Activated CD8-positive, alpha-beta T cell treated with anti-CD3 and anti-CD28 coated beads for 36 hours (primary cell): ENCODE measurements at regions not wholly inside any gene's neighbourhood (a gene's known extent, or its start where the extent isn't known, plus 50 kb on each side); places are given as distances from the start of the nearest gene placed in this dataset.
"Not testable (repeated sequence)": the region's sequence is repeated elsewhere in the genome, so short reads cannot be mapped to it uniquely, and the experiment has no call there.

Experiments
- ATAC-seq: fragments of 200-7000 bp; cut with Tn5 transposase; one replicate; pipeline ENCODE4 v1.10.0; 2021; ENCODE audit warnings: mild to moderate bottlenecking, moderate library complexity
- CTCF ChIA-PET: fragments of 350-600 bp; sonication (Branson Sonifier 250); formaldehyde crosslinking; loops from one replicate; lab custom pipeline; 2021; ENCODE audit warnings: antibody characterized with exemption; lab: Charles Lee
- POLR2A ChIA-PET: fragments of 350-600 bp; sonication (Branson Sonifier 250); formaldehyde crosslinking; loops from one replicate; lab custom pipeline; 2021; ENCODE audit warnings: antibody characterized with exemption; lab: Charles Lee
- DNase-seq: peaks from one replicate; pipeline ENCODE4 v3.0.0-alpha.2; 2020
- H3K27ac Mint-ChIP-seq: one replicate; pipeline ENCODE4 v1.8.0; 2021; ENCODE audit warnings: mild to moderate bottlenecking, mixed read lengths
- H3K27me3 Mint-ChIP-seq: one replicate; pipeline ENCODE4 v1.8.0; 2021; ENCODE audit warnings: mixed read lengths
- H3K36me3 Mint-ChIP-seq: one replicate; pipeline ENCODE4 v1.8.0; 2021; ENCODE audit warnings: low read depth, mixed read lengths
- H3K4me1 Mint-ChIP-seq: one replicate; pipeline ENCODE4 v1.8.0; 2021; ENCODE audit warnings: low read depth, mixed read lengths
- H3K4me3 Mint-ChIP-seq: one replicate; pipeline ENCODE4 v1.8.0; 2021; ENCODE audit warnings: mild to moderate bottlenecking, moderate library complexity, mixed read lengths
- H3K9me3 Mint-ChIP-seq: one replicate; pipeline ENCODE4 v1.8.0; 2021; ENCODE audit warnings: mixed read lengths
- intact Hi-C: fragments of 100-400 bp; cut with micrococcal nuclease; formaldehyde crosslinking; loops from one replicate; pipeline ENCODE4 v1.10.0; 2022
- TF ChIP-seq, protein P1 (sequence below): fragments of 200-600 bp; IDR thresholded peaks from one replicate; pipeline ENCODE4 v1.8.0; 2022; ENCODE audit warnings: antibody characterized with exemption, mild to moderate bottlenecking

GRCh38 chr1:233461847-233462246 is 134.3 kb downstream of the MAP3K21 start:
- CTCF ChIA-PET = no interaction called here
- no peaks in the 10 kb centered on the region for H3K9me3 Mint-ChIP-seq

GRCh38 chr1:233463333-233463732 is 135.8 kb downstream of the MAP3K21 start:
- H3K27me3 Mint-ChIP-seq = peaks cover 2% of the 10 kb centered on the region
- TF ChIP-seq, protein P1, sequence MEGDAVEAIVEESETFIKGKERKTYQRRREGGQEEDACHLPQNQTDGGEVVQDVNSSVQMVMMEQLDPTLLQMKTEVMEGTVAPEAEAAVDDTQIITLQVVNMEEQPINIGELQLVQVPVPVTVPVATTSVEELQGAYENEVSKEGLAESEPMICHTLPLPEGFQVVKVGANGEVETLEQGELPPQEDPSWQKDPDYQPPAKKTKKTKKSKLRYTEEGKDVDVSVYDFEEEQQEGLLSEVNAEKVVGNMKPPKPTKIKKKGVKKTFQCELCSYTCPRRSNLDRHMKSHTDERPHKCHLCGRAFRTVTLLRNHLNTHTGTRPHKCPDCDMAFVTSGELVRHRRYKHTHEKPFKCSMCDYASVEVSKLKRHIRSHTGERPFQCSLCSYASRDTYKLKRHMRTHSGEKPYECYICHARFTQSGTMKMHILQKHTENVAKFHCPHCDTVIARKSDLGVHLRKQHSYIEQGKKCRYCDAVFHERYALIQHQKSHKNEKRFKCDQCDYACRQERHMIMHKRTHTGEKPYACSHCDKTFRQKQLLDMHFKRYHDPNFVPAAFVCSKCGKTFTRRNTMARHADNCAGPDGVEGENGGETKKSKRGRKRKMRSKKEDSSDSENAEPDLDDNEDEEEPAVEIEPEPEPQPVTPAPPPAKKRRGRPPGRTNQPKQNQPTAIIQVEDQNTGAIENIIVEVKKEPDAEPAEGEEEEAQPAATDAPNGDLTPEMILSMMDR = no peak
- ChIA-PET POLR2A (no interaction called here), CTCF (interaction anchor here (1.4 kb wide), 1 partner anchor 22 kb away, joined by 3 read pairs; no protein-coding TSS in a partner anchor)
- ATAC-seq = no peak
- H3K36me3 Mint-ChIP-seq = no peaks in the 10 kb centered on the region
- H3K9me3 Mint-ChIP-seq = no peaks in the 10 kb centered on the region
- DNase-seq = no peak
- H3K4me3 Mint-ChIP-seq = no peak overlapping the region
- H3K4me1 Mint-ChIP-seq = no peaks in the 10 kb centered on the region
- intact Hi-C loops = no loop called here
- no peak overlapping the region for H3K27ac Mint-ChIP-seq

More at GRCh38 chr1:233461847-233462246, 134.3 kb downstream of the MAP3K21 start:
- intact Hi-C loops = no loop called here
- Mint-ChIP-seq H3K4me1 (no peaks in the 10 kb centered on the region), H3K4me3 (no peak overlapping the region), H3K27me3 (peaks cover 2% of the 10 kb centered on the region), H3K27ac (no peak overlapping the region), H3K36me3 (no peaks in the 10 kb centered on the region)
- ATAC-seq (no peak), DNase-seq (no peak)
- POLR2A ChIA-PET = no interaction called here
- TF ChIP-seq, protein P1 = no peak

GRCh38 chr1:233465745-233466343 is 138.3 kb downstream of the MAP3K21 start:
- H3K27me3 Mint-ChIP-seq = no peaks in the 10 kb centered on the region
- ChIA-PET CTCF (no interaction called here), POLR2A (no interaction called here)
- DNase-seq (no peak), ATAC-seq (no peak)
- intact Hi-C loops = no loop called here
- no peaks in the 10 kb centered on the region for H3K4me1 Mint-ChIP-seq
- TF ChIP-seq, protein P1 = no peak
- no peak overlapping the region for H3K4me3 Mint-ChIP-seq
- H3K36me3 Mint-ChIP-seq = no peaks in the 10 kb centered on the region
- H3K27ac Mint-ChIP-seq = no peak overlapping the region
- H3K9me3 Mint-ChIP-seq = no peaks in the 10 kb centered on the region

DNA sequence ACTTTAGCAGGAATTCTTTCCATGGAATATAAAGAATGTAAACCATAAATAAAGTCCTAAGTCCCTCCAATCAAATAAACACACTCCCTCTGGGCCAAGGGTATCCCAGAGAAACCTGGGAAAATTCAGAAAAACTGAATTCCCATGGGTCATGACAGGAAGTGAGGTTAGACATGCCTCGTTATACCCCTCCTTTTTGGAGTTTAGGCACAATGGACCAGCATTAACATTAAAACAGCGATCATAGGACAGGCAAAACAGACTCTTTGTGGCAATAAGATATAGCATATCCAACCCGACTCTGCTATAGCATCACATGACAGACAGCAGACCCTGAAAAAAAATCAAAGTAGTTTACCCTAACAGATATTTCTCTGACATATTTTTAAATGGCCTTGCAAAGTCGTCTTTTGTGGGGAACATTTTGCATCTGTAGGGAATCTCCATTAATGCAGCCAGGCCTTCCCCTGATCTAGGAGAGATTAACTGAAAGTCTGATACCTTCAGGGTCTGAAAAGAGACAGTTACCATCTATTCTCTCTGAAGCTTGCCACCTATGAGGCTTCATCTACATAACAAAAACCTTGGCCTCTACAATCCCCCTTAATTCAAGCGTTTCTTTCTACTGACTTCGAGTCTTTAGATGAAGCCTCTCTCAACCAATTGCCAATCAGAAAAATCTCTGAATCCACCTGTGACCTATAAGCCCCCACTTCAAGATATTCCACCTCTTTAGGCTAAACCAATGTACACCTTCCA is 143.0 kb upstream of the KCNK1 start:
- Mint-ChIP-seq H3K27ac (no peak overlapping the region), H3K4me3 (no peak overlapping the region), H3K36me3 (no peaks in the 10 kb centered on the region), H3K4me1 (no peaks in the 10 kb centered on the region), H3K9me3 (no peaks in the 10 kb centered on the region), H3K27me3 (peaks cover 3% of the 10 kb centered on the region)
- POLR2A ChIA-PET = no interaction called here
- ATAC-seq (no peak), DNase-seq (no peak)
- CTCF ChIA-PET = no interaction called here
- TF ChIP-seq, protein P1 = no peak
- intact Hi-C loops = no loop called here

- POLR2A ChIA-PET, intact Hi-C loops, H3K4me3 Mint-ChIP-seq, H3K9me3 Mint-ChIP-seq, H3K36me3 Mint-ChIP-seq, DNase-seq, H3K27ac Mint-ChIP-seq, H3K27me3 Mint-ChIP-seq, ATAC-seq, H3K4me1 Mint-ChIP-seq, CTCF ChIA-PET: not testable (repeated sequence)
Measured at GRCh38 chr1:233471851-233472250, 142.1 kb upstream of the KCNK1 start.

DNA sequence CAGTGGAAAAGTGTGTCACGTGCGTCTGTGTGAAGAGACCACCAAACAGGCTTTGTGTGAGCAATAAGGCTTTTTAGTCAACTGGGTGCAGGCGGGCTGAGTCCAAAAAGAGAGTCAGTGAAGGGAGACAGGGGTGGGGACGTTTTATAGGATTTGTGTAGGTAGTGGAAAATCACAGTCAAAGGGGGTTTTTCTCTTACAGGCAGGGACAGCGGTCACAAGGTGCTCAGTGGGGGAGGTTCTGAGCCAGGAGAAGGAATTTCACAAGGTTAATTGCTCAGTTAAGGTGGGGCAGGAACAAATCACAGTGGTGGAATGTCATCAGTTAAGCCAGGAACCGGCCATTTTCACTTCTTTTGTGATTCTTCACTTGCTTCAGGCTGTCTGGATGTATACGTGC is 141.1 kb upstream of the KCNK1 start:
- H3K4me1 Mint-ChIP-seq, CTCF ChIA-PET, H3K27ac Mint-ChIP-seq, H3K4me3 Mint-ChIP-seq, POLR2A ChIA-PET, H3K36me3 Mint-ChIP-seq, intact Hi-C loops, H3K9me3 Mint-ChIP-seq, H3K27me3 Mint-ChIP-seq, DNase-seq, ATAC-seq: not testable (repeated sequence)
